ENCODE measurements at regions not wholly inside any gene's neighbourhood (a gene's known extent, or its start where the extent isn't known, plus 50 kb on each side); places are given as distances from the start of the nearest gene placed in this dataset.

GRCh38 chr10:131569851-131570715 lies 258.6 kb upstream of the TCERG1L start:
- Histone ChIP-seq H3K4me3 (no peak overlapping the region), H3K4me1 (no peaks in the 10 kb centered on the region), H3K9me3 (peaks cover 4% of the 10 kb centered on the region), H3K27me3 (ENCODE audit: low read depth) (peaks cover 6% of the 10 kb centered on the region), H3K27ac (no peak overlapping the region), H3K36me3 (no peaks in the 10 kb centered on the region)
- TF ChIP-seq, protein P1, sequence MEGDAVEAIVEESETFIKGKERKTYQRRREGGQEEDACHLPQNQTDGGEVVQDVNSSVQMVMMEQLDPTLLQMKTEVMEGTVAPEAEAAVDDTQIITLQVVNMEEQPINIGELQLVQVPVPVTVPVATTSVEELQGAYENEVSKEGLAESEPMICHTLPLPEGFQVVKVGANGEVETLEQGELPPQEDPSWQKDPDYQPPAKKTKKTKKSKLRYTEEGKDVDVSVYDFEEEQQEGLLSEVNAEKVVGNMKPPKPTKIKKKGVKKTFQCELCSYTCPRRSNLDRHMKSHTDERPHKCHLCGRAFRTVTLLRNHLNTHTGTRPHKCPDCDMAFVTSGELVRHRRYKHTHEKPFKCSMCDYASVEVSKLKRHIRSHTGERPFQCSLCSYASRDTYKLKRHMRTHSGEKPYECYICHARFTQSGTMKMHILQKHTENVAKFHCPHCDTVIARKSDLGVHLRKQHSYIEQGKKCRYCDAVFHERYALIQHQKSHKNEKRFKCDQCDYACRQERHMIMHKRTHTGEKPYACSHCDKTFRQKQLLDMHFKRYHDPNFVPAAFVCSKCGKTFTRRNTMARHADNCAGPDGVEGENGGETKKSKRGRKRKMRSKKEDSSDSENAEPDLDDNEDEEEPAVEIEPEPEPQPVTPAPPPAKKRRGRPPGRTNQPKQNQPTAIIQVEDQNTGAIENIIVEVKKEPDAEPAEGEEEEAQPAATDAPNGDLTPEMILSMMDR (IDR thresholded peaks at IDR 0.05): no peak
- ATAC-seq (no peak), DNase-seq (no peak)
- intact Hi-C loops (cut with DNase I): no loop called here

DNA sequence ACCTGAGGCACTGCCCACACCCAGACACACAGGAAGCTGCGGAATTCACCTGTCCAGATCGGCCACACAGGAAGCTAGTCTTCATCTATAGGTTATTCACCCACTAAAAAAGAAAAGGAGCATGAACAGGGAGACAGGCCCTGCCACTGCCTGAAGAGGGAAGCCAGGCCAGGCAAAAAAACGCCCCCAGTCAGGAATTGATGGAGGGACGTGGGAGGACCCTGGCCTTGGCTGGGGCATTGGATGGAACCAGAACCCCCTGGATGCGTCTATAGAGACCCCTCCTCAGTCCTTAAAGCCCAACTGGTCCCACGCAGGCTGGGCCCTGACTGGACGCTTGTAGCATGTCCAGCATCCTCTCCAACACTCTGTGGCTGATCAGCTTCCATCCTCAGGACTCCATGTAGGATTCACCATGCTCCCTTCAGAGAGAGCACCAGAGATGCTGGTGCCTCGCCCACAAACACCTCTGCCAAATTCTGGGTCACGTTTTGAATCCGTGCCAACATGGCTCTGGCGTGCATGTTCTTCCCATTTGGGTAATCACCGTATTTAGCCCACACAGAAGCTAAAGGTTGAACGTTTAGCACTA lies 259.3 kb upstream of the TCERG1L start:
- ATAC-seq (no peak), DNase-seq (no peak)
- TF ChIP-seq, protein P1 (IDR thresholded peaks at IDR 0.05): no peak
- no peak overlapping the region for H3K27ac ChIP-seq
- H3K27me3 ChIP-seq (ENCODE audit: low read depth): peaks cover 6% of the 10 kb centered on the region
- intact Hi-C loops (cut with DNase I): no loop called here
- no peaks in the 10 kb centered on the region for H3K9me3 ChIP-seq
- no peaks in the 10 kb centered on the region for H3K4me1 ChIP-seq
- no peaks in the 10 kb centered on the region for H3K36me3 ChIP-seq
- H3K4me3 ChIP-seq: no peak overlapping the region

- H3K4me1 ChIP-seq: no peaks in the 10 kb centered on the region
- intact Hi-C loops (cut with DNase I): no loop called here
- DNase-seq (no peak), ATAC-seq (no peak)
- TF ChIP-seq, protein P1 (IDR thresholded peaks at IDR 0.05): no peak
- H3K4me3 ChIP-seq: no peak overlapping the region
- peaks cover 6% of the 10 kb centered on the region for H3K27me3 ChIP-seq (ENCODE audit: low read depth)
- H3K27ac ChIP-seq: no peak overlapping the region
- no peaks in the 10 kb centered on the region for H3K9me3 ChIP-seq
- H3K36me3 ChIP-seq: no peaks in the 10 kb centered on the region
These were observed 259.8 kb upstream of the TCERG1L start for GRCh38 chr10:131571346-131571745.

- intact Hi-C loops (cut with DNase I): no loop called here
- Histone ChIP-seq H3K4me1 (no peaks in the 10 kb centered on the region), H3K36me3 (no peaks in the 10 kb centered on the region), H3K27ac (no peak overlapping the region), H3K27me3 (ENCODE audit: low read depth) (peaks cover 6% of the 10 kb centered on the region), H3K9me3 (no peaks in the 10 kb centered on the region), H3K4me3 (no peak overlapping the region)
- no peak for DNase-seq
- ATAC-seq: no peak
- TF ChIP-seq, protein P1 (IDR thresholded peaks at IDR 0.05): no peak
These were observed 260.3 kb upstream of the TCERG1L start for GRCh38 chr10:131571865-131572264.

GRCh38 chr10:131573256-131573655 lies 261.7 kb upstream of the TCERG1L start:
- ATAC-seq (no peak), DNase-seq (no peak)
- Histone ChIP-seq H3K27ac (no peak overlapping the region), H3K4me1 (no peaks in the 10 kb centered on the region), H3K36me3 (no peaks in the 10 kb centered on the region), H3K4me3 (no peak overlapping the region), H3K27me3 (ENCODE audit: low read depth) (no peaks in the 10 kb centered on the region), H3K9me3 (no peaks in the 10 kb centered on the region)
- intact Hi-C loops (cut with DNase I): no loop called here
- TF ChIP-seq, protein P1 (IDR thresholded peaks at IDR 0.05): no peak
